ENCODE measurements at regions not wholly inside any gene's neighbourhood (a gene's known extent, or its start where the extent isn't known, plus 50 kb on each side); places are given as distances from the start of the nearest gene placed in this dataset.
"Not testable (repeated sequence)": the region's sequence is repeated elsewhere in the genome, so short reads cannot be mapped to it uniquely, and the experiment has no call there.

DNA sequence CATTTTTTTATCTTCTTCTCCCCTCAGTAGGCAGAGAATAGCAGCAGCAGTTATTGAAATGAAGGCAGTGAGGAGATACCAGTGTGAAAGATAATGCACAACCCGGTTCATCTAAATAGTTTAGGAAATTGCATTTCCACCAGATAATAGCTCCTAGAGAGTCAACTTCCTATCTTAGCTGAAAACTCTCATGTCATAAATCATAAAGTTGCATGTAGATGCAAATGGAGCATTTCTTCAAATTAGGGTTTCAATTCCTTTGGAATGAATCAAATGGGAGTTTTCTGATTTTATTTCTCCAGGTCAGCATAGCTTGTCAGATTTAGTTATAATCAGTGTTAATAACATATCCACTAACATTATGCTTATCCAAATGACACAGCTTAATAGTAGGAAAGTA is 335.3 kb downstream of the CNTNAP4 start:
- DNase-seq: no peak

GRCh38 chr16:76614269-76614668 is 337.1 kb downstream of the CNTNAP4 start:
- peak; percentile 70 for DNase-seq

DNA sequence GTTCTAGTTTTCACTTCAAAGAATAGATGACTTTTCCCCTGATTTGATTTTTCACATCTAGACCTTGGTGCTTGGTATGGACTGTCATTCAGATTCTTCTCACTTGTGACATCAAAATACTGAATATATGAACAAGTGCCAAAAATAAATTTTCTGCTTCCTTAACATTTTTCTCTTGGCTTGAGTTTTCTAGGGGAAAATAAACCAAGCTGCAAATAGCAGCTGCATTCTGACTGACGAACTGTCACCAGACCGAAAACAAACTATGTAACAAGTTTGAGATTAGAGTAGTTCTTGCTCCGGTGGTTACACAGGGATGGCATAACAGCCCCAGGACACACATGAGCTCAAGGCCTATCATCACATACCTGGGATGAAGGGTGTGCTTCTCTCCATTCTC is 345.7 kb downstream of the CNTNAP4 start:
- DNase-seq: no peak

DNA sequence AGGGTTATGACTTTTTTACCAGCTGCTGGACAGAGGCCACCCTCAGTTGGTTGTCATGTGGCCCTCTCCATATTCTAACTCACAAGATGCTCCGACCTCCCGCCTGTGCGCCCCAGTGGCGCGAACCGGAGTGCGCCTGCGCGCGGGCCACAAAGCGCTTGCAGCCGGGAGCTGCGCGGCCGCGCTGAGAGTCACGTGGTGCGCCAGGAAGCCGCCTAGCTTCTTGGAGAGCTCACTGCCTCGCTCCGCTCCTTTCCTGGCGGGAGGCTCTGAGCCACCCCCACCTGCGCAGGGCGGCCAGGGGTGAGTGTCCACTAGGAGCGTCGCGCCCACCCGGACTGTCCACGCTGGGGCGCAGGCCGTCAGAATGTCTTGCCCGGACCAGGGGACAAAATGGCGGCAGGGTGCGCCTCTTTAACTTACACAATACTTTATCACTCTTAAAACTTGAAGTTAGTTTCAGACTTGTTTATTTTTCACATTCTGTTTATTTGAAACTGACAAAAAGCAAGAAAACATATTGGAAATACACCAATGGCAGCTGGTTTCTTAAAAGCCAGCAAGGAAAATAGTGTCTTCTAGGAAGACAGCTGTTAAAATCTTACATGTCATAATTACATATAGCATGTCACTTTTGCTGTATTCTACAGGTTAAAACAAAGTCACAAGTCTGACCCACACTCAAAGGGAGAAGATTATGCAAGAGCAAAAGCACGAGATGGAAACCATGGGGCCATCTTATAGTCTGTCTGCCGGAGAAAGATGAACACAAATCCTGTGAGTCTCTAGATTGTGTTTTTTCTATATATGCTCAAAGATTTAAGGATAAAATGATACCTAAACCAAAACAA is 357.9 kb downstream of the CNTNAP4 start:
- no peak for DNase-seq

DNA sequence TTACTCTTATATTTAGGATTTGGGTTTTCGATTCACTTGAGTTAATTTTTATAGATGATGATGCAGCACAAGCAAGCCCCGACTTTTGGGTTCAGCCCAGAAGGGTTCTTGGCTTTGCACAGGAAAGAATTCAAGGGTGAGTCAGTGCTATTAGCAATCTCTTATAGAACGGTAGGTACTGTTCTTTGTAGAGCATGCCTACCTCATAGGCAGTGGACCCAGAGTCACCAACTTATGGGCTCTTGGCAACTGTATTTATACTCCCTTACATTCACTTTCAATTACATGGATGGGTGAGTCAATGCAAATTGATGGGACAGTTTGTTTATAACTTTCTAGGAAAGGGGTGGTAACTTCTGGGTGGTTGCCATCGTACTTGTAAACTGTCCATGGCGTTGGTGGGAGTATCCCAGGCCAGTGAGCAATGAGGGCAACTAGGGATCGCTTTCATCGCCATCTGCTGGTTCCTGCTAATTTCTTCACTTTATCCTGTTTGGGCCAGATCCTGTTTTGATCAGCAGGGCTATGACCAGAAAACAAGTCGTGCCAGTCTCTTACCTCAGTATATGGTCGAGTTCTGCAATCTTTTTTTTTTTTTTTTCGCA is 362.6 kb downstream of the CNTNAP4 start:
- DNase-seq: no peak

DNA sequence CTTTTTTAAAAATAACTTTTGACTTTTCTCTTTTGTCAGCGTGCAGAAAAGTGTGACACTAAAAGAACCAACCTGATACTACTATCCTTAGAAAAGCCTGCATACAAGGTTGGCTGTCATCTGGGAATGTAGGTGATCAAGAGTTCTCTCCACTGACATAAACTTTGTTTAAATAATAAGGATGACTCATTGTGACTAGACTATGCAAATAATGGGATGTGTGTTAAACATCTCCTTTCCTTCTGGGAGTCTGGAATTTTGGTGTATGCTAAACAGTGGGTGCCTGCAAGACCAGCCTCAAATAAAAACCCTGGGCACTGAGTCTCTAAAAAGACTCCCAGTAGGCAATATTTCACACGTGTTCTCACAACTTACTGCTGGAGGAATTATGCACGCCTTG is 373.4 kb downstream of the CNTNAP4 start:
- DNase-seq: no peak

- DNase-seq: peak; percentile 49
These were observed 376.3 kb downstream of the CNTNAP4 start for GRCh38 chr16:76653390-76654026.

- DNase-seq: no peak
These were observed 377.1 kb downstream of the CNTNAP4 start for GRCh38 chr16:76654088-76654820.

GRCh38 chr16:76656994-76657393 is 379.8 kb downstream of the CNTNAP4 start:
- DNase-seq: no peak

- no peak for DNase-seq
These were observed 384.6 kb downstream of the CNTNAP4 start for GRCh38 chr16:76661691-76662235.

DNA sequence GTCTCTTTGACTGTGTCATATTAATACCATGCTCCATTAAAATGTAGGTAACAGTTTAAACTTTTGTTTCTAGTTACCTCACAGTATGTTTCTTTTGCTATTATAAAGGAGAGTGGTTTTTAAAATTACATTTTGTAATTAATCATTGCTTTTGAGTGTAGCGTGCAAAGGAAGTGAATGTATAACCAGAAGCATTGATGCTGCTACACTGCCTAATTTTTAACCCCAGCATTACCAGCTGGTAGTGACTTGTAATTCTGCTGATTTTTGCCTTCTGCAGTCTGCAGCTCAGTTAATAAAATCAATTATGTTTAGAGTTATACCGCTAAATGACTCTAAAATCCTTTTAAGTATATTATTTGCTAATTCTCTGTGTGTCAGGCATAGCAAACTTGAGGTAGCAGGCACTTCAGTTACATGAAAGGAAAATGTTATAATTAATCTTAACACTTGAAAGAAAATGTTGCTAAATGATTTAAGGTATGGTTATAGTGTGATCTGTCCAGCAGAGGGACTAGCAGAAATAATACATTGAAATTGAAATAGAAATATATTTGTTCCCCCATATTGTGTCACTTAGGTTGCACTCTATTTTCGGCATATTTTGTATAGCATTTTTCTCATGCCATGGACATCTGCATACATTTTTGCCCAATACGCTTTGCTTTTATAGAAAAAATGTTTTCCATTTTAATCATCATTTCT is 388.5 kb downstream of the CNTNAP4 start:
- DNase-seq: no peak

DNA sequence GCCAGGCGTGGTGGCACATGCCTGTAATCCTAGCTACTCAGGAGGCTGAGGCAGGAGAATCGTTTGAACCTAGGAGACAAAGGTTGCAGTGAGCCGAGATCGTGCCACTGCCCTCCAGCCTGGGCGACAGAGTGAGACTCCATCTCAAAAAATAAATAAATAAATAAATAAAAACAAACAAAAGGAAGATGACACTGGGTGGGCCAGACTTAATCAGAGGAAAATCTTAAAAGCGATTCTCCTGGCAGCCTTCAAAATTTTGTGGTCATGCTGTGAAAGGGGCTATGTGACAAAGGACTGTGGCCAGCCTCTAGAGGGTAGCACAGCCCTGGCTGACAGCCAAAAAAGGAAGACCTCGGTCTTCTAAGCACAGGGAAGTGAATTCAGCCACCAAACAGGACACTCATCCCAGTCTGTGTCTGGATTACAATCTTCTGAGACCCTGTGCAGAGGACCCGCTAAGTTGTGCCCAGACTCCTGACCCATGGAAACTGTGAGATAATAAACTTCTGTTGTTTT is 391.1 kb downstream of the CNTNAP4 start:
- DNase-seq: no peak

DNA sequence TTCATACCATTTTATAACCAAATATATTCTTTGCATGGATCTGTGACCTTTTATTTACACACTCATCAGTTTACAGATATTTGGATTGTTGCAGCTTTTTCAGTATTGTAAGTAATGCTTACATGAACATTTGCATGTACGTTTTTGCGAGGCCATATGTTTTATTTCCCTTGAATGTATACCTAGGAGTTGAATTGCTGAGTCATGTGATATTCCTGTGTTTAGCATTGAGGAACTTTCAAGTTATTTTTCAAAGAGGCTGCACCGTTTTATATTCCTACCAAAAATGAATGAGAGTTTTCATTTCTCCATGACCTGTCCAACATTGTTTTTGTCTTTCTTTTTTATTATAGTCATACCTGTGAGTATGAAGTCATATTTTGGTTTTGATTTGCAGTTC is 392.1 kb downstream of the CNTNAP4 start:
- DNase-seq: no peak

DNA sequence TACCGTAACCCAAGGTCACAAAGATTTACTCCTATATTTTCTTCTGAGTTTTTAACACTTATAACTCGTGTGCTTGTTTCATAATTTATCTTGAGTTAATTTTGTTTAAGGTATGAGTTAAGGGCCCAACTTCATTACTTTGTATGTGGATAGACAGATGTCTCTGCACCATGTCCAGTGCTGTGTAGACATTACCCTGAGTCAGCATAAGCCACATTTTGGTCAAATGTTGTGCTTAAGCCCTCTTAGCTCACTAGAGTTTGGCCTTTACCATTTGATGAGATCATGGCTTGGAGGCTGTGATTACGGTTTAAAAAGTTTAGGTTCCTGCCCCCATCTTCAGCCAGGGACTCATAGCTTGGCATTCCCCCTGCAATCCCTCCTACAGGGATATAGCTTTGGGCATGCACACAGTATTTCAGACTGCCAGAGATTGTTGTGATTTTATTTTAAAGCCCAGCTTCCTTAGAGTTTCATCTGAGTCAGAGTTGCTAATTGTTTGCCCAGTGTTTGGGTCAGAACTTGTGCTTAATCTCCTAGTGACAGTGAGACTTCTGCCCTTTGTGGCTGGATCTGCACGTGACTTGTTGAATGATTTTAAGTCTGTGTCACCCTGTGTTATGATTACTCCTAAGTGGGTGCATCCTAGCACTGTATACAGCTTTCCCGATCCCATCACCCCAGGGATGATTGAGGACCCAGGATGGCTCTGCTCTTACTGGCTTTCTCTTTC is 393.1 kb downstream of the CNTNAP4 start:
- DNase-seq: no peak

DNA sequence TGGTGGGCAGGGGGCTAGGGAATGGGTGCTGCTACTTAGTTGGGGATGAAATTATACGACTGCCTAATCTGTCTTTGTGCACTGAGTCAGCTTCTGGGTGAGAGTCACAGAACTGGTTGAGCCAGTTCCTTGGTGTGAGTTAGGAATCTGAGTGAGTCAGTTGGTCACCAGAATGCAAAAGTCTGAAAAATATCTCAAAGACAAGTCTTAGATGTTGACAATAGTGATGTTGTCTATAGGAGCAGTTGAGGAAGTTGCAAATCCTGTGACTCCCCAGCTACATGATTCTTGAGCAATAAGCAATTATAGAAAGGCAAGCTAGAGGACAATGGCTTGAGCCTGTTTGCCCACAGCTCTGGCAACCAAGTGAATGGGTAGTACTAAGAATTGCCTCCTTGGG is 399.2 kb downstream of the CNTNAP4 start:
- no peak for DNase-seq

GRCh38 chr16:76681296-76681695 is 404.1 kb downstream of the CNTNAP4 start:
- no peak for DNase-seq

- no peak for DNase-seq
These were observed 405.9 kb downstream of the CNTNAP4 start for GRCh38 chr16:76683051-76683450.

DNA sequence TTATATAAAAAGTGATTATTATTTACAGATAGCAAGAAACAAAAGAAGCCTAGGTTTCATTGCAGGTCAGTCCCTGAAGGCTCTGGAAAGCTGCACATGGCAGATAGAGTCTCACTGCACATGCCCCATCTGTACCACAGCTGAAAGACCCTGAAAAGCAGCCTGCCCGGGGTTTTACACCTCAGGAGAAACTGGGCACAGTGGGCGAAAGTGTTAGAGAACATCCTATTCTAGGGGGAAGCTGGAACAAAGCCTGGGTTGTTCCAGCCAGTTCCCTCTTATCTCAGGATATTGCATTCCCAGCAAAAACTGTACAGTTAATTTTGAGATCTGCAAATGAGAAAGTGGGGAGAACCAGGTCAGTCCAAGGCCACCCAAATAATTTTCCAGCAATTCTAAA is 419.7 kb downstream of the CNTNAP4 start:
- no peak for DNase-seq

DNA sequence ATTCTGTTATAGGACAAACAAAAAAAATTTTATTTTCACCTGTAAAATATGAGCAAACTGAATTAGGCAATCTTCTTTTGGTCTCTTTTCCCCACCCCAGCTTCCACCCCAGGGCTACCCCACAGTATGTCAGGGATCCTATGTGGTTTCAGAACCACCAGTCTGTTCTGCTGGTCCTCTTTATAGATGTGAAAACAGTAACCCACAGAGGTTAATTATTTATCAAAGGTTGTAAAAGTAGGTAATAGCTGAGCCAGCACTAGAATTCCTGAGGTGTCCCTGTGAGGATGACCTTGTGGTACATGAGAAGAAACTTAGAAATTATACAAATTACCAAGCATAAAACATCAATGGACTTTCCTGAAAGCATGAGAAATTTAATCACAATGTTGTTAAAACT is 428.7 kb downstream of the CNTNAP4 start:
- no peak for DNase-seq

DNA sequence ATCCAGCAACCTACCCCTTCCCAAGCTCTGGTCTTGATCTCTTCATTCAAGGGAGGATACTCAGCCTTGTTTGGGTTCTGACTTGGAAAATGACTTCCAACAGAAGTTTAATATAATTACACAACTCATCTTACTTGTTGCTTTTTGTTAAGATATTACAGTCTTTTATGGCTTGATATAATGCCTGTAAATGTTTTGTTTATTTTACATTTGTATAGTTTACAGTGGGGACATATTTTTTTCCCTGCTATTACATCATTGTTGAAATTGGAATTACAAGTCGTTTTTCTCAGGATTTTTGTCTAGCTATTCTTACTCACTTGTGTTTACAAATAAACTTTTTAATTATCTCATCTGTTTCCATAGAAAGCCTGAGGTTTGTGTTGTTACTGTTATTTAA is 436.0 kb downstream of the CNTNAP4 start:
- no peak for DNase-seq

DNA sequence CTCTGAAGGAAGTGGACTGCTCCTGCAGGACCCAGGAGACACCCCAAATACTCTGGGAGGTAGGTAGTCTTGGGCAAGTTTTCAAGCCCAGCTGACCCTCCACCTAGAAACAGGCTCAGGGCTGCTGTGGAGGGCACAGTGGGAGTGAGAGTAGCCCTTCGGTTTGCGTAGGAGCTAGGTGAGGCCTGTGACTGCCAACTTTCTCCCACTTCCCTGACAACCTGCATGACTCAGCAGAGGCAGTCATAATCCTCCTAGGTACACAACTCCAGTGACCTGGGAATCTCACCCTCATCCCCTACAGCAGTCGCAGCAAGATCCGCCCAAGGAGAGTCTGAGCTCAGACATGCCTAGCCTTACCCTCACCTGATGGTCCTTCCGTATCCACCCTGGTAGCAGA is 439.1 kb downstream of the CNTNAP4 start:
- DNase-seq: not testable (repeated sequence)

GRCh38 chr16:76724181-76724580 is 447.0 kb downstream of the CNTNAP4 start:
- no peak for DNase-seq
